ENCODE measurements at regions not wholly inside any gene's neighbourhood (a gene's known extent, or its start where the extent isn't known, plus 50 kb on each side); places are given as distances from the start of the nearest gene placed in this dataset.

- H3K27ac Mint-ChIP-seq = no peak overlapping the region
- no peaks in the 10 kb centered on the region for H3K9me3 Mint-ChIP-seq
- peaks cover 3% of the 10 kb centered on the region for H3K27me3 Mint-ChIP-seq
- intact Hi-C loops (cut with micrococcal nuclease) = no loop called here
- H3K36me3 Mint-ChIP-seq (ENCODE audit: low read depth) = no peaks in the 10 kb centered on the region
- ATAC-seq = peak; percentile 69
- TF ChIP-seq, protein P1, sequence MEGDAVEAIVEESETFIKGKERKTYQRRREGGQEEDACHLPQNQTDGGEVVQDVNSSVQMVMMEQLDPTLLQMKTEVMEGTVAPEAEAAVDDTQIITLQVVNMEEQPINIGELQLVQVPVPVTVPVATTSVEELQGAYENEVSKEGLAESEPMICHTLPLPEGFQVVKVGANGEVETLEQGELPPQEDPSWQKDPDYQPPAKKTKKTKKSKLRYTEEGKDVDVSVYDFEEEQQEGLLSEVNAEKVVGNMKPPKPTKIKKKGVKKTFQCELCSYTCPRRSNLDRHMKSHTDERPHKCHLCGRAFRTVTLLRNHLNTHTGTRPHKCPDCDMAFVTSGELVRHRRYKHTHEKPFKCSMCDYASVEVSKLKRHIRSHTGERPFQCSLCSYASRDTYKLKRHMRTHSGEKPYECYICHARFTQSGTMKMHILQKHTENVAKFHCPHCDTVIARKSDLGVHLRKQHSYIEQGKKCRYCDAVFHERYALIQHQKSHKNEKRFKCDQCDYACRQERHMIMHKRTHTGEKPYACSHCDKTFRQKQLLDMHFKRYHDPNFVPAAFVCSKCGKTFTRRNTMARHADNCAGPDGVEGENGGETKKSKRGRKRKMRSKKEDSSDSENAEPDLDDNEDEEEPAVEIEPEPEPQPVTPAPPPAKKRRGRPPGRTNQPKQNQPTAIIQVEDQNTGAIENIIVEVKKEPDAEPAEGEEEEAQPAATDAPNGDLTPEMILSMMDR (IDR thresholded peaks at IDR 0.05) = peak; percentile 91
- no peaks in the 10 kb centered on the region for H3K4me1 Mint-ChIP-seq (ENCODE audit: low read depth)
- CTCF ChIA-PET = interaction anchor here (0.6 to 2.9 kb wide), 12 partner anchors 9 to 382 kb away, joined by 3 to 21 read pairs (median 4); no protein-coding TSS in a partner anchor
- H3K4me3 Mint-ChIP-seq = no peak overlapping the region
- POLR2A ChIA-PET = no interaction called here
- peak; percentile 71 for DNase-seq
Observed at GRCh38 chr16:80466024-80466987, 74.5 kb upstream of the DYNLRB2 start.

- Mint-ChIP-seq H3K27me3 (peaks cover 4% of the 10 kb centered on the region), H3K4me3 (no peak overlapping the region), H3K4me1 (ENCODE audit: low read depth) (no peaks in the 10 kb centered on the region), H3K36me3 (ENCODE audit: low read depth) (no peaks in the 10 kb centered on the region), H3K9me3 (no peaks in the 10 kb centered on the region), H3K27ac (no peak overlapping the region)
- CTCF ChIA-PET = interaction anchor here (0.7 kb wide), 1 partner anchor 9 kb away, joined by 3 read pairs; no protein-coding TSS in a partner anchor
- no peak for DNase-seq
- intact Hi-C loops (cut with micrococcal nuclease) = no loop called here
- TF ChIP-seq, protein P1 (IDR thresholded peaks at IDR 0.05) = no peak
- no peak for ATAC-seq
- POLR2A ChIA-PET = no interaction called here
Observed at GRCh38 chr16:80463751-80464495, 76.9 kb upstream of the DYNLRB2 start.

- ChIA-PET CTCF (interaction anchor here (0.7 kb wide), 1 partner anchor 8 kb away, joined by 3 read pairs; no protein-coding TSS in a partner anchor), POLR2A (no interaction called here)
- intact Hi-C loops (cut with micrococcal nuclease) = no loop called here
- Mint-ChIP-seq H3K4me1 (ENCODE audit: low read depth) (no peaks in the 10 kb centered on the region), H3K9me3 (no peaks in the 10 kb centered on the region), H3K27ac (no peak overlapping the region), H3K4me3 (no peak overlapping the region), H3K27me3 (peaks cover 4% of the 10 kb centered on the region), H3K36me3 (ENCODE audit: low read depth) (no peaks in the 10 kb centered on the region)
- DNase-seq = no peak
- ATAC-seq = no peak
- TF ChIP-seq, protein P1 (IDR thresholded peaks at IDR 0.05) = no peak
Observed at GRCh38 chr16:80463326-80463725, 77.5 kb upstream of the DYNLRB2 start.

DNA sequence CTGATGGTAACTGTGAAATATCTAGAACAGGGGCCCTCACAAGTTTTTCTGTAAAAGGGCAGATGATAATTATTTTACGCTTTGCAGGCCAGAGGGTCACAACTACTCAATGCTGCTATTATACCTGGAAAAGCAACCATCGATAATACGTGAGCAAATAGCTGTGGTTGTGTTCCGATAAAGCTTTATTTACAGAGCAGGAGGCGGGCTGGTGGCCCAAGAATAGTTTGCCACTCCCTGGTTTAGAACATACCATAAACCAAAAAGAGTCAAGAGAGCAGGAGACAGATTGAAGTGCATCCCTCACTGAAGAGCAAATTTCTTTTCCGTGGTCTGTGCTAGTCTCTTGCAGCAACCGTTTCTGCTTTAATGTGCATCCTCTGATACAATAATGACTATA, 77.9 kb upstream of the DYNLRB2 start:
- ChIA-PET CTCF (no interaction called here), POLR2A (no interaction called here)
- Mint-ChIP-seq H3K36me3 (ENCODE audit: low read depth) (no peaks in the 10 kb centered on the region), H3K4me1 (ENCODE audit: low read depth) (no peaks in the 10 kb centered on the region), H3K27ac (no peak overlapping the region), H3K4me3 (no peak overlapping the region), H3K27me3 (peaks cover 4% of the 10 kb centered on the region), H3K9me3 (no peaks in the 10 kb centered on the region)
- intact Hi-C loops (cut with micrococcal nuclease) = no loop called here
- TF ChIP-seq, protein P1 (IDR thresholded peaks at IDR 0.05) = no peak
- ATAC-seq = no peak
- DNase-seq = no peak

DNA sequence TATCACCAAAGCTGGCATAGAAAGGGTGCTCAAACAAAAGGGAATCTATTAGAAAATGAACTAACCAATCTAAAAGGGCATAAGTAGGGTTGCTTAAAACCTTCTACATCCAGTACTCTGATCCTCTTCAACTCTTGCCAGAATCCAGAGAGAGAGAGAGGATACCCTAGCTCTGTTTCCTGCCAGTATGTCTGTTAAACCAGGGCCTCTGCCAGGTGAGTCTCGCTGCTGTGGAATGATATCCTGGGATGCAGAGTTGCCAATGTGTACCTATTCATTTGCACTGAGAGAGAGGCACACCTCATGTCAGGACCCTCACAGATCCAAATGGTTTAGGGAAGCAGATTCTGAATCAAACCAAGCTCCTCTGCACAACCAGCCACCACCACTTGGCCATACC, 79.8 kb upstream of the DYNLRB2 start:
- Mint-ChIP-seq H3K27ac (no peak overlapping the region), H3K4me3 (no peak overlapping the region), H3K9me3 (no peaks in the 10 kb centered on the region), H3K36me3 (ENCODE audit: low read depth) (no peaks in the 10 kb centered on the region), H3K4me1 (ENCODE audit: low read depth) (no peaks in the 10 kb centered on the region), H3K27me3 (peaks cover 4% of the 10 kb centered on the region)
- DNase-seq = no peak
- intact Hi-C loops (cut with micrococcal nuclease) = no loop called here
- CTCF ChIA-PET = no interaction called here
- ATAC-seq = no peak
- POLR2A ChIA-PET = no interaction called here
- TF ChIP-seq, protein P1 (IDR thresholded peaks at IDR 0.05) = no peak
